CD4-positive, CD25-positive, alpha-beta regulatory T cell (primary cell): ENCODE measurements at regions not wholly inside any gene's neighbourhood (a gene's known extent, or its start where the extent isn't known, plus 50 kb on each side); places are given as distances from the start of the nearest gene placed in this dataset.

Experiments
- ATAC-seq, 2 donors: fragments of 150-1000 bp; cut with Tn5 transposase; one replicate each; pipeline ENCODE4 v1.10.0; 2021; ENCODE audit warnings: low read depth in 2 of 2, moderate number of reproducible peaks in 2 of 2, moderate library complexity in 1 of 2
- DNase-seq, 3 donors: peaks; one replicate each; pipeline versions ENCODE4 v3.0.0 to v3.0.0-alpha.2; 2012 to 2022; ENCODE audit warnings: mixed read lengths in 1 of 3
- H3K27ac ChIP-seq: one replicate; pipeline ENCODE4 v1.7.0; 2013; ENCODE audit warnings: mild to moderate bottlenecking, low read length; ENCODE audit not compliant: insufficient read depth, poor library complexity, severe bottlenecking
- H3K27me3 ChIP-seq: one replicate; pipeline ENCODE4 v1.7.0; 2013; ENCODE audit warnings: low read length; ENCODE audit not compliant: control insufficient read depth, insufficient read depth
- H3K36me3 ChIP-seq: one replicate; pipeline ENCODE4 v1.7.0; 2013; ENCODE audit warnings: mild to moderate bottlenecking, low read length, moderate library complexity; ENCODE audit not compliant: control insufficient read depth, insufficient read depth
- H3K4me1 ChIP-seq: 2 replicates; pipeline ENCODE4 v1.7.0; 2013; ENCODE audit warnings: mild to moderate bottlenecking, low read length; ENCODE audit not compliant: insufficient read depth, control insufficient read depth, poor library complexity, severe bottlenecking
- H3K4me3 ChIP-seq: one replicate; pipeline ENCODE4 v1.7.0; 2013; ENCODE audit warnings: low read depth, mild to moderate bottlenecking, low read length, moderate library complexity
- H3K9me3 ChIP-seq, 2 experiments: 1 replicate in 1 of 2; 2 replicates in 1 of 2; pipeline ENCODE4 v1.7.0; 2013; ENCODE audit warnings: low read length in 2 of 2, mild to moderate bottlenecking in 1 of 2, moderate library complexity in 1 of 2; ENCODE audit not compliant: control insufficient read depth in 2 of 2
- H3K27ac Mint-ChIP-seq, 3 donors: one replicate each; pipeline ENCODE4 v1.8.0; 2020 to 2022; ENCODE audit warnings: mild to moderate bottlenecking in 3 of 3, mixed read lengths in 3 of 3, moderate library complexity in 2 of 3
- H3K27me3 Mint-ChIP-seq: one replicate; pipeline ENCODE4 v1.8.0; 2022; ENCODE audit warnings: mild to moderate bottlenecking, mixed read lengths
- H3K36me3 Mint-ChIP-seq: one replicate; pipeline ENCODE4 v1.8.0; 2020; ENCODE audit warnings: mixed read lengths
- H3K4me1 Mint-ChIP-seq, 4 donors: one replicate each; pipeline ENCODE4 v1.8.0; 2020 to 2022; ENCODE audit warnings: mixed read lengths in 4 of 4, mild to moderate bottlenecking in 1 of 4
- H3K4me3 Mint-ChIP-seq, 4 donors: one replicate each; pipeline ENCODE4 v1.8.0; 2020 to 2022; ENCODE audit warnings: mild to moderate bottlenecking in 4 of 4, mixed read lengths in 4 of 4, moderate library complexity in 3 of 4
- H3K9me3 Mint-ChIP-seq, 7 donors: one replicate each; pipeline ENCODE4 v1.8.0; 2020 to 2022; ENCODE audit warnings: mixed read lengths in 7 of 7, mild to moderate bottlenecking in 3 of 7, moderate library complexity in 2 of 7

DNA sequence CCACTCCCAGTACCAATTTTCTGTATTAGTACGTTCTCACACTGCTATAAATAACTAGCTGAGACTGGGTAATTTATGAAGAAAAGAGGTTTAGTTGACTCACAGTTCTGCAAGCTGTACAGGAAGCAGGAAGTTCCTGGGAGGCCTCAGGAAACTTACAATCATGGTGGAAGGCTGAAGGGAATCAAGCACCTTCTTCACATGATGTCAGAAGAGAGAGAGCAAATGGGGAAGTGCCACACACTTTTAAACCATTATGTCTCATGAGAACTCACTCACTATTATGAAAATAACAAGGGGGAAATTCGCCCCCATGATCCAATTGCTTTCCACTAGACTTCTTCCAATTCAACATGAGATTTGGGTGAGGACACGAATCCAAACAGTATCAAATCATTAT, 271.4 kb downstream of the ETS1 start:
- no peak for DNase-seq
- peaks cover 15 to 26% of the 10 kb centered on the region in 2 experiments for H3K9me3 ChIP-seq
- H3K9me3 Mint-ChIP-seq = peaks cover 0 to 27% (median 17%) of the 10 kb centered on the region in 7 donors
- no peak for ATAC-seq
- H3K36me3 Mint-ChIP-seq = peaks cover 15% of the 10 kb centered on the region
- H3K4me1 ChIP-seq = peaks cover 32% of the 10 kb centered on the region
- H3K27ac Mint-ChIP-seq = peak overlapping the region in 2 of 3 donors; percentile 11 to 26
- H3K27ac ChIP-seq = no peak overlapping the region
- peaks cover 3% of the 10 kb centered on the region for H3K36me3 ChIP-seq
- H3K27me3 Mint-ChIP-seq = no peaks in the 10 kb centered on the region
- H3K4me3 ChIP-seq = no peak overlapping the region
- peak overlapping the region in 1 of 4 donors; percentile 3 for H3K4me3 Mint-ChIP-seq
- peaks cover 19 to 67% (median 53%) of the 10 kb centered on the region in 4 donors for H3K4me1 Mint-ChIP-seq
- H3K27me3 ChIP-seq = no peaks in the 10 kb centered on the region

DNA sequence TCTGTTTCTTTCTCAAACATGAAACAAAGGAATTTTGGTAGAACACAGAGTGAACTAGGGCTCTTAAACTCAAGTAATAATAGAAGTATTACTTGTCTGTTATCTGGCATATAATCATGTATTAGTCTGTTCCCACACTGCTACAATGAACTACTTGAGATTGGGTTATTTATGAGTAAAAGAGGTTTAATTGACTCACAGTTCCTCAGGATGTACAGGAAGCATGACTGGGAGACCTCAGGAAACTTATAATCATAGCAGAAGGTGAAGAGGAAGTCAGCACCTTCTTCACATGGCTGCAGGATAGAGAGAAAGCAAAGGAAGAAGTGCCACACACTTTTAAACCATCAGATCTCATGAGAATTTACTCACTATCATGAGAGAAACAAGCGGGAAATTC, 273.4 kb downstream of the ETS1 start:
- peak overlapping the region in 1 of 3 donors; percentile 80 for H3K27ac Mint-ChIP-seq

DNA sequence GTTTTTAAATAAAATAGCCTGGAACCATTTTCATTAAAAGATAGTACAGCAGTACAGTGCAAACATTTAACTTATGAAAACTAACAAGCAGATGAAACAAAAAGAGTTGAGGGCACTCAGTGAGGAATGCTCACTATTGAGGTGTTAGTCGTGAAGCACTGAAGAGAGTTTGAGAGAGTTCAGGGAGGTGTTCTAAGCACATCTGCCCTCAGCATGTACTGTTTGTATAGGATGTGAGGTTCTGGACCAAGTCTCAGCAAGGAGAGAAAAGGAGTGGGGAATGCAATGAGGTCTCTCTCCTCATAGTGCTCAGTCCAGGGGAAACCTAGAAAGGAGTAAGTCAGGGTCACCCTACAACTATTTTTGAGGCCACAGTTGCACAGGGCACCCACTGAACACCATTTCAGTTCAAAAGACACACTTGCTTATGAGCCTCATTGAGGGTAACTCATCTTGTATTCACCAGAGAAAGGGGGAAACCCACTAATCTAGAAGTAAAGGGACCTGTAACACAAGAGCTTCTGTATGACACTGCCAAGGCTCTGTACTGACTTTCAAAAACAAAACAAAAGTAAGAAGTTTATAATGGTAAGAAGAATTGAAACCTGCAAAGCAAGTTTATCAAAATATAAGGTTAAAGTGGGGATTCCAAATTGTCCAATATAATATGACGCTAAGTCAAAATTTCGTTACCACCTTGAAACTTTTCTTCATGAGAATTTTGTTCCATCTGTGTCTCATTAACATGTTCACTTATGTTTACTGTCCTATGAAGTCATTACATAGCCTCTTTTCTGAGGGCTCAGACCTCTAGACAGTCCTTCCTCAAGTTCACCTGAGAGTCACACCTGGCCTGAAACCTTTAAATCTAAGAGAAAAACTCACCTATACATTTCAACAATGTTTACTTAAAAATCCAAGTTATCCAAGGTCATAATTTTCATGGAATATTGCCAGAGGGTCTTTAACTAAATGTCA, 275.3 kb downstream of the ETS1 start:
- Mint-ChIP-seq H3K27ac (peak overlapping the region; percentile 68 to 93 (median 90)), H3K4me3 (peak overlapping the region in 3 of 4 donors; percentile 2 to 56 (median 8)), H3K36me3 (peaks cover 12% of the 10 kb centered on the region), H3K9me3 (peaks cover 0 to 27% (median 17%) of the 10 kb centered on the region in 7 donors), H3K27me3 (no peaks in the 10 kb centered on the region), H3K4me1 (peaks cover 17 to 70% (median 59%) of the 10 kb centered on the region in 4 donors)
- Histone ChIP-seq H3K27ac (peak overlapping the region; percentile 36), H3K36me3 (peaks cover 3% of the 10 kb centered on the region), H3K9me3 (peaks cover 15 to 26% of the 10 kb centered on the region in 2 experiments), H3K4me3 (peak overlapping the region; percentile 16), H3K27me3 (no peaks in the 10 kb centered on the region), H3K4me1 (peaks cover 31% of the 10 kb centered on the region)
- ATAC-seq = peak; percentile 73 to 76
- no peak for DNase-seq

More for the DNA sequence above, 273.4 kb downstream of the ETS1 start:
- peaks cover 3% of the 10 kb centered on the region for H3K36me3 ChIP-seq
- no peak for DNase-seq
- Mint-ChIP-seq H3K4me3 (no peak overlapping the region), H3K27me3 (no peaks in the 10 kb centered on the region), H3K9me3 (peaks cover 0 to 27% (median 17%) of the 10 kb centered on the region in 7 donors), H3K4me1 (peaks cover 24 to 71% (median 62%) of the 10 kb centered on the region in 4 donors), H3K36me3 (peaks cover 12% of the 10 kb centered on the region)
- no peak for ATAC-seq
- H3K4me3 ChIP-seq = no peak overlapping the region
- peaks cover 42% of the 10 kb centered on the region for H3K4me1 ChIP-seq
- H3K9me3 ChIP-seq = peaks cover 15 to 26% of the 10 kb centered on the region in 2 experiments
- no peak overlapping the region for H3K27ac ChIP-seq
- no peaks in the 10 kb centered on the region for H3K27me3 ChIP-seq

DNA sequence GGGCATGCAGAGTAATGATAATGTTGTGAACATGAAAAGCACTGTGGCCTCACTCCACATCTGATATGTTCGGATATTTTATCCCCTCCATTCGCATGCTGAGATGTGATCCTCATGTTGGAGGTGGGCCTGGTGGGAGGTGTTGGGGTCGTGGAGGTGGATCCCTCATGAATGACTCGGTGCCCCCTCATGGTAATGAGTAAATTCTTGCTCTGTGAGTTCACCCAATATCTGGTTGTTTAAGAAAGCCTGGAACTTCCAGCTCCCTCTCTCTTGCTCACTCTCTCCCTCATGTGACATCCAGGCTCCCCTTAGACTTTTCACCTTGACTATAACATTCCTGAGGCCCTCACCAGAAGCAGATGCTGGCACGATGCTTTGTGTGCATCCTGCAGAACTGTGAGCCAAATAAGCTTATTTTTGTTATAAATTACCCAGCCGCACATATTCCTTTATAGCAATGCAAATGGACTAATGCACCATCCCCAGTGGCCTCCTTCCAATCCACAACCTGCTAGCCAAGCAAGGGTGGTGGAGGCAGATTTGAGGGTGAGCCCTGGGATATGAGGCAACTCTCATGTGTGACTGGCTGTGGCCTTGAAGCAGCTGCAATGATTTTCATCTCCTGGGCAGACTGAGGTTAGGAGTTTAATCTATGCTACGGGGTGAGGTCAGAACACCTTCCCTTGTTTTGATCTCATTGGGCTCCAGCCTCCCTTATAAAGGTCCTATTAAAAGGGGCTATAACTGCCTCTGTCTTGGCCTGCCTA, 276.5 kb downstream of the ETS1 start:
- H3K4me3 Mint-ChIP-seq = peak overlapping the region in 2 of 4 donors; percentile 56 to 69
- no peak for DNase-seq
- H3K27me3 Mint-ChIP-seq = no peaks in the 10 kb centered on the region
- H3K9me3 Mint-ChIP-seq = peaks cover 0 to 22% (median 12%) of the 10 kb centered on the region in 7 donors
- H3K4me1 Mint-ChIP-seq = peaks cover 18 to 70% (median 58%) of the 10 kb centered on the region in 4 donors
- peaks cover 40% of the 10 kb centered on the region for H3K4me1 ChIP-seq
- H3K27ac Mint-ChIP-seq = peak overlapping the region; percentile 89 to 96 (median 93)
- no peaks in the 10 kb centered on the region for H3K27me3 ChIP-seq
- no peak overlapping the region for H3K4me3 ChIP-seq
- peak overlapping the region; percentile 36 for H3K27ac ChIP-seq
- H3K36me3 ChIP-seq = peaks cover 3% of the 10 kb centered on the region
- peak in 1 of 2 donors; percentile 21 for ATAC-seq
- peaks cover 12% of the 10 kb centered on the region for H3K36me3 Mint-ChIP-seq
- H3K9me3 ChIP-seq = peaks cover 15 to 23% of the 10 kb centered on the region in 2 experiments

DNA sequence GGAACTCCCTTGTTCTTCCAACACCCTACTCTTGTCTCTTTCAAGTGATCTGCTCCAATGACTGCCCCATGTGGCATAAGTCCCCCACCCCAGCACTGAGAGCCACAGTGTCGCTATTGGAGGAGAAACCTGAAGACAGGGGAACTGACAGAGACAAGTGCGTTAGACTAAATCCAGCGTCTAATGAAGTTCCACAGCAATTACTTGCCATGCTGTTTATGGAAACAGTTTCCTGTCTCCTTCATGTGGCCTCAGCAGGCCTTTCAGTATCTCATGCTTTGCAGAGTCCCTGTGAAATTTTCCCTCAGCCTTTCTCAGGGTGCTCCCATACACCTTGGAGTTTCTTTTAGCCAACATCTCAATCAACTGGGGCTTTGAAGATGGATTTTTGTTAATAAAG, 277.4 kb downstream of the ETS1 start:
- Histone ChIP-seq H3K4me3 (no peak overlapping the region), H3K4me1 (peaks cover 48% of the 10 kb centered on the region), H3K27me3 (no peaks in the 10 kb centered on the region), H3K27ac (no peak overlapping the region), H3K9me3 (peaks cover 14% of the 10 kb centered on the region in 2 experiments), H3K36me3 (peaks cover under 1% of the 10 kb centered on the region)
- Mint-ChIP-seq H3K9me3 (peaks cover 2 to 15% (median 12%) of the 10 kb centered on the region in 7 donors), H3K4me1 (peaks cover 22 to 79% (median 63%) of the 10 kb centered on the region in 4 donors), H3K36me3 (peaks cover 7% of the 10 kb centered on the region), H3K27ac (peak overlapping the region; percentile 67 to 93 (median 89)), H3K4me3 (no peak overlapping the region), H3K27me3 (no peaks in the 10 kb centered on the region)
- ATAC-seq = no peak
- no peak for DNase-seq

DNA sequence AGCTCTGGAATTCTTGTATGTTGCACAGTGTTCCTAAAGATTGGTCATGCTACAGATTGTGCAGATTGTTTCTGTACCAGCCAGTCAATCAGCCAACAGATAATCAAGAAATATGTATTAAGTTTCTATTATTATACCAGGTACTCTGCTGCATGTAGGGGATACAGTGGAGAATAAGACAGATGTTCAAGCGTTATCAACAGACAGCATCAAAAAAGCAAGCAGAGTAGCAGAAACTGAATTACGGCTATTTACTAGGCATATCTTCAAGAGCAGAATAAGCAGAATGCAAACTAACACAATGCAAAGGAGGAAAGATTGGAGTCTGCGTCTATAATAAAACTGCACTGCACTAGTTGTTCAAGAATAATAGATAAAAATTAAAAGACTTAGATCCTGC, 278.6 kb downstream of the ETS1 start:
- peaks cover 60% of the 10 kb centered on the region for H3K4me1 ChIP-seq

DNA sequence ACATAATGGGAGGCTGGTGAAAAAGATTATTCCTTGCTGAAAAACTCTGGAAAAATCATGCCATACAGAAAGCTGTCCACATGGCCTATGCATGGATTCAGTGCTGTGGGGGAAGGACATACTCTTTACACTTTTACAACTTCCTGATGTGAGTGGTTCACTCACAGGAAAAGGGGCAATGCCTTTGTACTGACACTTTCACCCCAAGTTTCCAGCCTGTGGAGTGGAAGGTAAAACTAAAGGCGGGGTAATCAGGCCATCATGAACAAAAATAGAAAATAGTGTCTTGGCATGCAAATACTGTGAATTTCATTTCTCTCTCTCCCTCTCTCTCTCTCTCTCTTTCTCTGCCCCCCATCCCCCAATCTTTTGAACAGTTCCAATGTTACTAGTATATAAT, 281.8 kb downstream of the ETS1 start:
- peak in 1 of 3 donors; percentile 69 for DNase-seq
- Histone ChIP-seq H3K4me1 (peaks cover 73% of the 10 kb centered on the region), H3K36me3 (no peaks in the 10 kb centered on the region), H3K27me3 (no peaks in the 10 kb centered on the region), H3K27ac (peak overlapping the region; percentile 98), H3K9me3 (no peaks in the 10 kb centered on the region), H3K4me3 (peak overlapping the region; percentile 56)
- no peak for ATAC-seq
- H3K27me3 Mint-ChIP-seq = peaks cover 5% of the 10 kb centered on the region
- H3K4me3 Mint-ChIP-seq = peak overlapping the region; percentile 40 to 72 (median 60)
- H3K9me3 Mint-ChIP-seq = peaks cover 0 to 2% (median 0%) of the 10 kb centered on the region in 7 donors
- no peaks in the 10 kb centered on the region for H3K36me3 Mint-ChIP-seq
- H3K4me1 Mint-ChIP-seq = peaks cover 35 to 94% (median 72%) of the 10 kb centered on the region in 4 donors
- peak overlapping the region; percentile 94 to 100 (median 97) for H3K27ac Mint-ChIP-seq

More for the DNA sequence above, 278.6 kb downstream of the ETS1 start:
- no peak for DNase-seq
- ATAC-seq = no peak
- H3K9me3 ChIP-seq = peaks cover 2 to 3% of the 10 kb centered on the region in 2 experiments
- H3K27me3 Mint-ChIP-seq = no peaks in the 10 kb centered on the region
- peaks cover 32 to 91% (median 74%) of the 10 kb centered on the region in 4 donors for H3K4me1 Mint-ChIP-seq
- H3K4me3 Mint-ChIP-seq = peak overlapping the region in 2 of 4 donors; percentile 14 to 42
- H3K4me3 ChIP-seq = no peak overlapping the region
- peaks cover under 1 to 6% (median 3%) of the 10 kb centered on the region in 7 donors for H3K9me3 Mint-ChIP-seq
- no peak overlapping the region for H3K27ac ChIP-seq
- no peaks in the 10 kb centered on the region for H3K36me3 Mint-ChIP-seq
- H3K27ac Mint-ChIP-seq = peak overlapping the region; percentile 22 to 93 (median 74)
- H3K27me3 ChIP-seq = no peaks in the 10 kb centered on the region
- H3K36me3 ChIP-seq = no peaks in the 10 kb centered on the region
